Activated effector memory CD4-positive, alpha-beta T cell treated with Interleukin-2 at 50 U/mL for 16 hours (primary cell): ENCODE measurements at regions not wholly inside any gene's neighbourhood (a gene's known extent, or its start where the extent isn't known, plus 50 kb on each side); places are given as distances from the start of the nearest gene placed in this dataset.
"Not testable (repeated sequence)": the region's sequence is repeated elsewhere in the genome, so short reads cannot be mapped to it uniquely, and the experiment has no call there.

Experiments
- DNase-seq: peaks from one replicate; pipeline ENCODE4 v3.0.0-alpha.2; 2020

DNA sequence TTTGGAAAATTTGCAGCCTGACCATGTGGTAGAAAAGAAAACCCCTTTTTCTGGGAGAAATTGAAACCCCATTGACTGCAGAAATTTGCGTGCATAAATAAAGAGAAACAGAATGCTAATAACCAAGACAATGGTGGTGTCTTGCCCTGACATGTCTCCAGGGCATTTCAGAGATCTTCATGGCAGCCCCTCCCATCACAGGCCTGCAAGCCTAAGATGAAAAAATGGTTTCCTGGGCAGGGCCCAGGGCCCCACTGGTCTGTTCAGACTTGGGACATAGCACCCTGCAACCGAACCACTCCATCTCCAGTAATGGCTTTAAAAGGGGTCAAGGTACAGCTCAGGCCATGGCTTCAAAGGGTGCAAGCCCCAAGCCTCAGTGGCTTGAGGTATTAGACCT, 71.6 kb upstream of the SGIP1 start:
- no peak for DNase-seq

DNA sequence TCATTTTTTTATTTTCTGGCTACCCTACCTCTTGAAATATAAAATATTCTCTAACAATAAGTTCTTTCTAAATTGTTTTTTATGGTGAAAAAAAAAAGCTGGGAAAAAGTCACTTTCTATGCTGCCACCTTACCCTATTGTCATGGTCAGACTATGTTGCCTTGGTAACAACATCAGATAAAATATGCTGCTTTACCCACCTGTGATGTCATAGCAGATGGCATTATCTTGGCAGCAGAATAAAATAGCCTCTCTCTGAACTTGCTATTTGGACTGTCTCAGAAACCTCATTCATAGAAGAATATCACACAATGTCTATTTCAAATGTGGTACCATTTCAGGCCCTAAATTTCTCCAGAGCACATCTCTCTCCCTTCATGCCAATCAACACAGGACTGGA, 69.6 kb upstream of the SGIP1 start:
- DNase-seq = no peak

DNA sequence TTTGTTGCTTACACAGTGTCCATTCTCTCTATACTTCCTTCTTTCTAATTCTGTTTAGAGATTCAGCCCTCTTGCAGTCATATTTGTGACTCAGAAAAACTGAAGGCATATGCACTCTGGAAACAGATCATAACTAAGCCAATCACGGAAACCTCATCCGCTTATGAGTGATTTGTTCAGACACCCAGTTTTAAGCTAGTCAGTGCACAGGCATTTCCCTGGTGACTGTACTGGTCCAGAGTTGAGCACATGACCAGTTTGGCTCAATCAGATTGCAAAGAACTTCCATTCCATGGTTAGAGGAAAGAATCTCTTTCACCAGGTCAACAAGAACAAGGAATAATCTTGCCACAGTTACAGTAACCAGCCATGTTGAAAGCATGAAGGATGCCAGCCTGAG, 69.2 kb upstream of the SGIP1 start:
- DNase-seq = no peak

DNA sequence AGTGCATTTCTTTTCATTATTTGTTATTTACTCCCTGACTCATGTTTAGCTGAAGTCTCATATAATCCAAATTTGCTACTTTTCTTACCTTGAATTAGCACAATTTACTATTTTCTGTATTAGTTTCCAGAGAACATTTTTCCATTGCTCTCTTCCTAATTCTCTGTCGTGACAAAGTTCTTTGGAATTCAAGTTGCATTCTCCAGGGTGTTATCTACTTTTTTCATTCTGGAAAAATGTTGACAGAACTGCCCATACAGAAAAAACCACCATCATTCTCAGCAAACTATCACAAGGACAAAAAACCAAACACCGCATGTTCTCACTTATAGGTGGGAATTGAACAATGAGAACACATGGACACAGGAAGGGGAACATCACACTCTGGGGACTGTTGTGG, 67.3 kb upstream of the SGIP1 start:
- not testable (repeated sequence) for DNase-seq

DNA sequence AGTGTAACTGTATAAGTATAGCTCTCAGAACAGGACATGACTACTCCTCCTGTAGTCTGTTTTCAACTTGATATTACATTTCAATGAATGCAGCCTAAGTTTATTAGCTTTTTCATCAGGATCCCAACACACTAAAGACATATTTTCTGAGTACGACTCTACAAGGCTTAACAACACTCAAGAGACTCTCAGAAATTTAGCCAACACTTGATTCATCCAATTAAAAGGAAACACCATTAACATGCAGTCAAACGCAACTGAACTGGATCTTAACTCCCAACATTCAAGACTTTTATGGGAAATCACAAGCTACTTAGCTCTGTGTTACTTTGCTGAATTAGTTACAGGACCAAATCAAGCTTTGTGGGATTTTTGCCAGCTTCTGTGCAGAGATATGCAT, 65.2 kb upstream of the SGIP1 start:
- DNase-seq = no peak

DNA sequence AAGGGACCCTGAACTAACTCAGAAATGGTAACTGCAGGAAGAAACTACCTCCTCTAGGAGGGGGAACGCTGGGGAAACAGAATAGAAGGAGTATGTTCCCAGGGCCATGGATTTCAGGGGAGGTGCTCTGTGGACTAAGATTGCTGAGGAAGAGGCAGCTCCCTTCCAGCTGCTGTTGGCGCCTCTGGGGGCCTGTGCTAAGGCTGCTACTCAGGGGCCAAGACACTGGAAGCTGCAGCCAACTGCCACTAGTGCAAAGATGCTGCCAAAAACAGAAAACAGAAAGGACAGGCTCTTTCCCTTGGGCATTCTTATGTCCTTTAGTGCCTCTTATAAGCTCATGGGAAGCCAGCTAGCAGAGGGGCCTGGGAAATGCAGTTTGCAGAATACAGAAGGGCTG, 58.0 kb upstream of the SGIP1 start:
- no peak for DNase-seq

DNA sequence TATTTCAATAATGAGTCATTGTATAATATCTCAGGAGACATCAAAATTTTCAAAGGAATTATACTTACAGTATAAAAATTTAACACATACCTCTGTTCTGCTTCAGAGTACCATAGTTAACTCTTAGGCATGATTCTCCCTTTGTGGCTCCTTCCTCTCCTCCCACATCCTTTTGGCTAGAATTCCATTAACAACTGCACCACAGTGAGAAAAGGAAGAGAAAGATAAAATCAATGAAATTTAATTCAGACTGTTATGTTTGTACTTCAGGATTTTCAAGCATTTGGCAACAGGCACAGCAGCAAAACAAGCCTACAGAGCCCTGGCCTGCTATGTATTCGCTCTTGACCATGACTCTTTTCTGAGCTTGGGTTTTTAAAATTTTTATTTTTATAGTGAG, 57.2 kb upstream of the SGIP1 start:
- no peak for DNase-seq

DNA sequence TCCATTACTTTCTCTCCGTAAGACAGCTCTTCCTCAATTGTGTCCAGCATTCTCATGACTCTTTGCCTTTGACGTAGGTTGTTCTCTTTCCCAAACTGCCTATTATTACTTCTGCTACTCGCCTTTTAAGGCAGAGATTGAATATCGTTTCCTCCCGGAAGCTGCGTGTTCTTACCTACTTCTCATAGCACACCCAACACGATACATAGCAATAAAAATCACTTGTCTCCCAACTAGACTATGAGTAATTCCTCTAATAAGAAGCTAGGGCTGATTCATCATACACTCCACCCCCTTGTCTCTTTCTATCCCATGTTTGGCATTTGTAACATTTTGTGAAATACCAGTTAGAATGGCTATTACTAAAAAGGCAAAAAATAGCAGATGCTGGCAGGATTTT, 55.8 kb upstream of the SGIP1 start:
- DNase-seq = no peak

DNA sequence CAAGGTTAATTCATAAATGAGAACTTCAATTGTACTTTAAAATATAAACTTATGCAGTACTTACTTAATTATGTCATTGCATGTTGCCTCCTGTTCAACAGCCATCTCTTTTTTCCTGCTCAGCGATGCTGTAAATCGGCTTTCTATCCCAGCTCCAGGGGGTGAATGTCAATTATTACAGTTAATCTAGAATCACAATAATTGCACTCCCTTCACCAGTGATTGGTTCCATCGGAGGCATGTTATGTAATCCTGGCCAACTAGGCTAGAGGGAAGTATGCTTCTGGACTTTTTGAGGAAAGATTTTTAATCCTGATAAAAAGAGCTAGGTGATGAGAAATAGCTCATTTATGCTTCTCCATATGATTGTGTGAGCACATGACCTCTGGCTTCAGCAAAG, 53.8 kb upstream of the SGIP1 start:
- DNase-seq = no peak

DNA sequence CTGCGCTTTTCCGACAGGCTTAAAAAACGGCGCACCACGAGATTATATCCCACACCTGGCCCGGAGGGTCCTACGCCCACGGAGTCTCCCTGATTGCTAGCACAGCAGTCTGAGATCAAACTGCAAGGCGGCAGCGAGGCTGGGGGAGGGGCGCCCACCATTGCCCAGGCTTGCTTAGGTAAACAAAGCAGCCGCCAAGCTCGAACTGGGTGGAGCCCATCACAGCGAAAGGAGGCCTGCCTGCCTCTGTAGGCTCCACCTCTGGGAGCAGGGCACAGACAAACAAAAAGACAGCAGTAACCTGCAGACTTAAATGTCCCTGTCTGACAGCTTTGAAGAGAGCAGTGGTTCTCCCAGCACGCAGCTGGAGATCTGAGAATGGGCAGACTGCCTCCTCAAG, 52.7 kb upstream of the SGIP1 start:
- DNase-seq = not testable (repeated sequence)
